ENCODE measurements at regions not wholly inside any gene's neighbourhood (a gene's known extent, or its start where the extent isn't known, plus 50 kb on each side); places are given as distances from the start of the nearest gene placed in this dataset.

GRCh38 chr20:11057624-11058023 is 383.8 kb upstream of the JAG1 start:
- peak; percentile 70 for DNase-seq (ENCODE audit: low read depth)
- no peak for TF ChIP-seq CTCF (conservative IDR thresholded peaks at IDR 0.05; ENCODE audit: low read depth, low read length)
- H3K4me3 ChIP-seq (ENCODE audit: low read depth, low read length): no peak overlapping the region

GRCh38 chr20:11059659-11060058 is 385.9 kb upstream of the JAG1 start:
- H3K4me3 ChIP-seq (ENCODE audit: low read depth, low read length): no peak overlapping the region
- TF ChIP-seq CTCF (conservative IDR thresholded peaks at IDR 0.05; ENCODE audit: low read depth, low read length): no peak
- no peak for DNase-seq (ENCODE audit: low read depth)

- H3K4me3 ChIP-seq (ENCODE audit: low read depth, low read length): no peak overlapping the region
- no peak for TF ChIP-seq CTCF (conservative IDR thresholded peaks at IDR 0.05; ENCODE audit: low read depth, low read length)
- DNase-seq (ENCODE audit: low read depth): no peak
These were observed 386.8 kb upstream of the JAG1 start for GRCh38 chr20:11060423-11061185.

GRCh38 chr20:11063444-11063843 is 389.6 kb upstream of the JAG1 start:
- DNase-seq (ENCODE audit: low read depth): no peak
- TF ChIP-seq CTCF (conservative IDR thresholded peaks at IDR 0.05; ENCODE audit: low read depth, low read length): no peak
- no peak overlapping the region for H3K4me3 ChIP-seq (ENCODE audit: low read depth, low read length)

GRCh38 chr20:11064946-11065345 is 391.1 kb upstream of the JAG1 start:
- no peak for DNase-seq (ENCODE audit: low read depth)
- no peak for TF ChIP-seq CTCF (conservative IDR thresholded peaks at IDR 0.05; ENCODE audit: low read depth, low read length)
- H3K4me3 ChIP-seq (ENCODE audit: low read depth, low read length): no peak overlapping the region

GRCh38 chr20:11067359-11067758 is 393.6 kb upstream of the JAG1 start:
- DNase-seq (ENCODE audit: low read depth): no peak
- H3K4me3 ChIP-seq (ENCODE audit: low read depth, low read length): no peak overlapping the region
- no peak for TF ChIP-seq CTCF (conservative IDR thresholded peaks at IDR 0.05; ENCODE audit: low read depth, low read length)

GRCh38 chr20:11072982-11073381 is 399.2 kb upstream of the JAG1 start:
- H3K4me3 ChIP-seq (ENCODE audit: low read depth, low read length): no peak overlapping the region
- DNase-seq (ENCODE audit: low read depth): no peak
- no peak for TF ChIP-seq CTCF (conservative IDR thresholded peaks at IDR 0.05; ENCODE audit: low read depth, low read length)
